Loucy (cell line): ENCODE measurements at regions not wholly inside any gene's neighbourhood (a gene's known extent, or its start where the extent isn't known, plus 50 kb on each side); places are given as distances from the start of the nearest gene placed in this dataset.

Experiments
- CTCF ChIP-seq: fragments of 200-600 bp; sonication (generic); conservative IDR thresholded peaks from 2 replicates; pipeline ENCODE4 v1.5.1; 2014; ENCODE audit warnings: mild to moderate bottlenecking, antibody characterized with exemption, low read length
- EZH2phosphoT487 ChIP-seq: fragments of 200-600 bp; IDR thresholded peaks from 2 replicates; pipeline ENCODE4 v1.6.1; 2018; ENCODE audit warnings: antibody characterized with exemption, mild to moderate bottlenecking, moderate library complexity, borderline replicate concordance

GRCh38 chr14:29042551-29042950 lies 276.0 kb downstream of the FOXG1 start:
- TF ChIP-seq CTCF (no peak), EZH2phosphoT487 (no peak)
